Immature natural killer cell (primary cell): ENCODE measurements at regions not wholly inside any gene's neighbourhood (a gene's known extent, or its start where the extent isn't known, plus 50 kb on each side); places are given as distances from the start of the nearest gene placed in this dataset.

Experiments used
- DNase-seq, 3 donors: peaks; one replicate each; pipeline ENCODE4 v3.0.0; 2022; ENCODE audit warnings: mixed read lengths in 1 of 3
- H3K27ac Mint-ChIP-seq, 6 donors: one replicate each; pipeline ENCODE4 v1.8.0; 2020; ENCODE audit warnings: mixed read lengths in 6 of 6, mild to moderate bottlenecking in 5 of 6, inconsistent platforms in 4 of 6, moderate library complexity in 3 of 6
- H3K27me3 Mint-ChIP-seq, 3 donors: one replicate each; pipeline ENCODE4 v1.8.0; 2020 to 2021; ENCODE audit warnings: low read depth in 3 of 3, mild to moderate bottlenecking in 3 of 3, mixed read lengths in 3 of 3, moderate library complexity in 3 of 3, inconsistent platforms in 1 of 3
- H3K36me3 Mint-ChIP-seq, 3 donors: one replicate each; pipeline ENCODE4 v1.8.0; 2020; ENCODE audit warnings: mixed read lengths in 3 of 3, inconsistent platforms in 2 of 3, mild to moderate bottlenecking in 2 of 3
- H3K4me1 Mint-ChIP-seq, 2 donors: one replicate each; pipeline ENCODE4 v1.8.0; 2020; ENCODE audit warnings: inconsistent platforms in 2 of 2, mild to moderate bottlenecking in 2 of 2, mixed read lengths in 2 of 2, moderate library complexity in 1 of 2
- H3K4me3 Mint-ChIP-seq, 5 donors: one replicate each; pipeline ENCODE4 v1.8.0; 2020; ENCODE audit warnings: mild to moderate bottlenecking in 5 of 5, mixed read lengths in 5 of 5, inconsistent platforms in 3 of 5, moderate library complexity in 3 of 5
- H3K9me3 Mint-ChIP-seq, 6 donors: one replicate each; pipeline ENCODE4 v1.8.0; 2020; ENCODE audit warnings: mild to moderate bottlenecking in 6 of 6, mixed read lengths in 6 of 6, inconsistent platforms in 4 of 6, moderate library complexity in 3 of 6

DNA sequence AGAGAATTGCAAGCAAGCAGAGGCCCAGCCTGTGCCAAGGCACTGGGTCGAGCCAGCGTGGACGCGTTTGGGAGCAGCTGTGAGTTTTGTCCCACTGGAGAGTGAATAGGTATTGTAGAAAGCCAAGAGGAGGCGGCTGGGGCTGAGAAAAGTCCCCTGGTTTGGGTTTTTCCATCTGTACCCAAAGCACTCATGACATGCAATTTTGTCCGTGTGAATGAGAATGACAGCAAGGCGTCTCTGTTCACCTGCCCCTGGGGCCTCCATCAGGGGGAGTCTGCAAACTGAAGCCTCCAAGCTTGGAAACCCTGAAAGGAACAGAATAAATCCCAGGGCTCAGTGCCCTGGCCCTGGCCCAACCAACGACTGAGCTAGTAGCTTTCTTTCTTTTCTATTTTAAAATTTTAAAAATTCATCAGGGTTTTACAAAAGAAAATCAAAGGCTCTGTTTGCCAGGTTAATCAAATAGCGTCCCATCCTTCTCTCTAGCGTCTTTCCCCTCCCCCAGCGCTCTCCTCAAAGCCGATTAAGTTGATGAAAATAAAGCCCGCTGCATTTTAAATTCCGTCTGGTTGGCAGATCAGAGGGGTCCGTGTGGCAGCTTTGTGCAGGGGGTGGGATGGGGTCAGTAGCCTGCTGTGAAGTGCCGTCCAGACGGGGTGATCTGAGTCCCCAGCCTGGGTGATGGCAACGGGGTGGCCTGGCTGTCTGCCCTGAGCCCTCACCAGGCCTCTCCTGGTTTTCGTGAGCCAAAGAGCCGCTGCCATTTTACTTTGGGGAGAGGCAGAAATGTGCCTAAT lies 171.0 kb downstream of the KATNIP start:
- Mint-ChIP-seq H3K4me1 (peaks cover 39% of the 10 kb centered on the region in 2 donors), H3K9me3 (no peaks in the 10 kb centered on the region), H3K27ac (peak overlapping the region in 5 of 6 donors; percentile 78 to 89 (median 87)), H3K27me3 (peaks cover 0 to 1% (median 0%) of the 10 kb centered on the region in 3 donors), H3K36me3 (peaks cover 3 to 14% (median 5%) of the 10 kb centered on the region in 3 donors), H3K4me3 (no peak overlapping the region)
- no peak for DNase-seq

DNA sequence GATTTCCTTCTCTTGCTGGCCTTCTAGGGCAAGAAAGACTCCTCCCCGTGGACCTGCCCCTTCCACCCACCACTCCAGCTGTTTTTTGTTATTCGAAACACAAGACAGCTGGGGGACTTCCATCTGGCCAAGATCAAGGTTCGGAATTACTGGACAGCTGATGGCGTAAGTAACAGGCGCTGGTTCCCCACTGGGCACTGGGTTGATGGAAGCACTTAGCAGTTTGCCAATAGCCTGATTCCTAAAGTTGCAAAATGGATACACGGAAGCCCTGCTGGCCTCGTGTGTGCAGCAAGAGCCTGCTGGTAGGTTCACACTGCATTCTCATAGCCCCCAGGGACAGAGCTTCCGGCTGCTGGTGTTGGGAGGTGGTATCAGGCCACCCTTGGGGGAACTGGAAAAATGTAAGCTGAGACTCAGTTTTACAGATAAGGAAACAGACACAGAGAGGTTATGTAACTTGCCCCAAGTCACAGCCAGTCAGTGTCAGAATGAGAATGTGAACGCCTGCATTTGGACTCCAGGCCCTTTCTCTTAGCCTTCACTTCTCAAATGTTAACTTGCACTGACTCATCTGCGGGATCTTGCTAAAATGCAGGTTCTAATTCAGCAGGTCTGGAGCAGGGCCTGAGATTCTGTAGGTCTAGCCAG lies 171.7 kb downstream of the KATNIP start:
- DNase-seq = no peak
- Mint-ChIP-seq H3K27me3 (peaks cover 0 to 1% (median 0%) of the 10 kb centered on the region in 3 donors), H3K9me3 (no peaks in the 10 kb centered on the region), H3K36me3 (peaks cover 5 to 14% (median 6%) of the 10 kb centered on the region in 3 donors), H3K27ac (peak overlapping the region; percentile 78 to 89 (median 86)), H3K4me1 (peaks cover 39% of the 10 kb centered on the region in 2 donors), H3K4me3 (peak overlapping the region; percentile 38 to 76 (median 68))

DNA sequence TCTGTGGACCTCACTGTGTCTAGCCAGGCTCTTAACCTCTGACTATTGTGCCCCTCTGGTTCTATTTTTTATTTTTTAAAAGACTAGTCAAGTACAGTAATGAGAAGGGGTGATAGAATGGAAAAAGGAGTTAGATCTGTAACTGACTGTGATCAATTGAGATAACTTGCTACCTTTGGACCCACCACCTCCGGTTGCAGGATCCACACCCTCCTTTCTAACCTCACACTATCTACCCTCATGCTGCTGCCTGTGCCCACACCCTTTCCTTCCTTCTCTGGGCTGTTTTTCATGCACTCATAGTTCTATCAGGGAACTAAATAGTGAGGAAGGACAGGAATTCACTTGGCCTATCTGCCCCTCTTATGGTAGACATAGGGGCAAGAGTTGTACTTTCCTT lies 172.3 kb downstream of the KATNIP start:
- no peaks in the 10 kb centered on the region for H3K9me3 Mint-ChIP-seq
- DNase-seq = no peak
- H3K27me3 Mint-ChIP-seq = peaks cover 0 to 1% (median 0%) of the 10 kb centered on the region in 3 donors
- H3K4me1 Mint-ChIP-seq = peaks cover 39% of the 10 kb centered on the region in 2 donors
- peaks cover 5 to 15% (median 6%) of the 10 kb centered on the region in 3 donors for H3K36me3 Mint-ChIP-seq
- H3K27ac Mint-ChIP-seq = peak overlapping the region; percentile 78 to 89 (median 86)
- H3K4me3 Mint-ChIP-seq = peak overlapping the region; percentile 38 to 76 (median 68)

DNA sequence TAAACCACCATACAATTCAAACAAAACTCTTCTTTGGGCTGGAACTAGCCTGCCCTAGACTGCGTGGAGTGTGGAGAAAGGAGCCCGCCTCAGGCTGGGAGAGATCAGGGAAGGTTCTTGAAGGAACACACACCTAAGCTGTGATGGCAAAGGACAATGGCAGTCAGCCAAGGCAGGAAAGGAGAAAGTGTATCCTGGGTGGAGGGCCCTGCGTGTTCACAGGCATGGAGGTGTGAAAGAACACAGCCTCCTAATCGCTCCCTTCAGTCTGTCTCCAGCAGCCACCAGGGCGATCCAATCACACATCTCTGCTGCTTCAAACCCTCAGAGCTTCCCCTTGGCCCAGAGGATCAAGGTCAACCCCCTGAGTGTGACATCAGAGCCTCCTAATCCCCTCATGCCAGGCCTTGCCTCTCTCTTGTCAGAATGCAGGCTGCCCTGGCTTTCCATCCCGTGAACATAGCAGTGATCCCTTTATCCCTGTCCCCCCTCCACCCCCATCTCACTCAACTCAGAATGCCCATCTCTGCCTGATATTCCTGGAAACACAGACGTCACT lies 173.0 kb downstream of the KATNIP start:
- peak overlapping the region; percentile 48 to 76 (median 68) for H3K4me3 Mint-ChIP-seq
- no peaks in the 10 kb centered on the region for H3K27me3 Mint-ChIP-seq
- peaks cover 39% of the 10 kb centered on the region in 2 donors for H3K4me1 Mint-ChIP-seq
- DNase-seq = peak in 2 of 3 donors; percentile 3 to 19
- H3K9me3 Mint-ChIP-seq = no peaks in the 10 kb centered on the region
- peak overlapping the region; percentile 78 to 89 (median 86) for H3K27ac Mint-ChIP-seq
- peaks cover 5 to 22% (median 10%) of the 10 kb centered on the region in 3 donors for H3K36me3 Mint-ChIP-seq

DNA sequence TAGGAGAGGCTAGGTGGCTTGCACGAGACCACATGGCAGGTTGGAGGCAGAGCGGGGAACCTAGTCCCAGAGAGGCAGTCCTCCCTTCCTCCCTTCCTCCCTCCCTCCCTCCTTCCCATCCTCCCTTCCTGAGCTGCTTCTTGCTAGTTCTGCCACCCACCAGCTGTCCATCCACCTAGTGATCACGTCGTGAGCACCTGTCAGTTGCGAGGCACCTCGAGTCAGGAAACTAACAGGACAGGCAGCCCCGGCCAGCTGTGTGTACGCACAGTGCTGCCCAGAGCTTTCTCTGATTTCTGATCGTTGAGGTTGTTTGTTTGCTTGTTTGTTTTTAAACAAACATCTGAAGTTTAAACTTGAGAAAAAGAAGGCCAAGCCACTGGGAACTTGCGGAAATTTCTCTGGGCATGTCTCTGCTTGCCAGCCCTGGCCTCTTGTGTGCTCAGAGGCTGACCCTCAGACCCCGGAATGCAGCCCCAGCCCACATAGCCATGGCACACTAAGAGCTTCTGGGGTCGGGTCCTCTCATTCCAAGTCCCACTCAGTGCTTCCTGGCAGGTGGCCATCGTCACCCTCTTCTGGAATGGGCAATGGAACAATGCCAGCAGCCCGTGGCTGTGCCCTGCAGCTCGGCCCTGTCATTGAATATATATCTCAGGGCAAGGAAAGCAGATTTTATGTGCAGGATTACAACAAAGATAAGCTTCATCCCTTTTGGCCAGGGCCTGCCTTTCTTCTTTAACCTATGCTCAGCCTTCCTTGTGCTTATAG lies 174.0 kb downstream of the KATNIP start:
- no peaks in the 10 kb centered on the region for H3K9me3 Mint-ChIP-seq
- DNase-seq = no peak
- H3K27me3 Mint-ChIP-seq = no peaks in the 10 kb centered on the region
- H3K4me3 Mint-ChIP-seq = peak overlapping the region in 4 of 5 donors; percentile 11 to 68 (median 16)
- H3K27ac Mint-ChIP-seq = peak overlapping the region in 5 of 6 donors; percentile 39 to 89 (median 86)
- H3K36me3 Mint-ChIP-seq = peaks cover 5 to 25% (median 9%) of the 10 kb centered on the region in 3 donors
- H3K4me1 Mint-ChIP-seq = peaks cover 39% of the 10 kb centered on the region in 2 donors

DNA sequence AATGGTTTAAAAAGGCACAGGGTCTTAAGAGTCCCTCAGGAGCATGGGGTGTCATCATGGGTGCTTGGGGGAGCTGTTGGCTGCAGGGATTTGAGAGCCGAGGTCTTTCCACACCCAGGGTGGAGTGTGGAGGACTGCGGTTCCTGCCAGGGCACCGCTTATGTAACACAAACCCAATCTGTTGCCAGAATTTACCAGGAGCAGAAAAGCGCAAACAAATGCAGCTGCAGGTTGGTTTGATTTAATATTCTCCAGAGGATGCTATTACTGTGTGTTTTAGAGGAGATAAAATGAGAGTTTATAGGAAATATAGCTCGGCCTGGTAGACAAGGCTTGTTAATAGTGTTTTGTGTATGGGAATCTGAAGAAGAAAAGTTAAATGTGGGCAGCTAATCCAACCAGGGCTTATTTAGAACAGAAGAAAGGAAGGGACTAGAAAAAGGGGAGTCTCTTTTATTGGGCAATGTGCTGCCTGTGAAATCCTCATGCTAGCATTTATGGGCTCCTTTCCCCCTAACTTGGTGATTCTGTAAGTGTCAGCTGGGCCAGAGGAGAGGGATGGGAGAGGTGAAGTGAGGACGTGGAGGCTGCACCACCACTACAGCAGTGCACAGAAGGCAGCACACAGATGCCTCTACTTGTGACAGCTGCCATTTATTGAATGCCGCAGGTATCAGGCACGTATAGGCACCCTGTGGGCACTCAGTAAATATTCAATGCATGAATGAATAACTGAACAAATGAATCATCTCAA lies 174.7 kb downstream of the KATNIP start:
- Mint-ChIP-seq H3K27ac (peak overlapping the region in 4 of 6 donors; percentile 39 to 63 (median 54)), H3K4me3 (peak overlapping the region in 1 of 5 donors; percentile 7), H3K4me1 (peaks cover 46% of the 10 kb centered on the region in 2 donors), H3K9me3 (no peaks in the 10 kb centered on the region), H3K36me3 (peaks cover 11 to 31% (median 13%) of the 10 kb centered on the region in 3 donors), H3K27me3 (no peaks in the 10 kb centered on the region)
- no peak for DNase-seq

DNA sequence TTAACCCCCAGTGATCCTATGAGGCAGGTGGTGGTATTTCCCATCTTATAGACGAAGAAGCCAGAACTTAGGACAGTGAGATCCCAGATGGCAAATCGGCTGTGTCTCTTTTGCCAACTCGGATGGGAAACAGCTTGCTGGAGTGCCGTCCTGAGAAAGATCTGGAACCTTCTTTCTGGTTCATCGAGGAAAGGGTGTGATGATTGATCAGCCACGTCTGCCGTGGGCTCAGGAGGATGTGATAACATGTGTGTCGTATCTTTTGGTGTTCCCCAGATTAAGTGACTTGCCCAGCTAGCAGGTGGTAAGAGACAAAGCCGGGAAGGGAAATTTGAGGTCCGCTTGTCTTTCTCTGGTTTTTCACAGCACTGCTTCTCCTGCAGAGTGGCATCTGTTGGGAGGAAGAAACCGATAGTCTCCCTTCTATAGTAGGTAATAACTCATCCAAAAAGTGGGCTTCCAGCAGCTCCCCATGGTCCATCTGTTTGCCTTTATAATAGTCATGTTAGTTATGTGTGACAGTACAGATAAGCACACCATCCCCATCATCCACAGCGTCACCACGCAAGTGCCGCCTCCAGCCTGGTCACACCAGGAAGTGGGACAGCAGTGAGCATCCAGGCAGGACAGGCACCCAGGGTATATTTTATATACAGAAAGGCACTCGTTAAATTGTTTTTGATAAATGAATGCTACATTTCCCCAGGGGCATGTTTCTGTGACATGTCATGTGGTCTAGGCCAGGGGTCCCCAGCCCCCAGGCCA lies 175.5 kb downstream of the KATNIP start:
- peaks cover 0 to under 1% (median 0%) of the 10 kb centered on the region in 6 donors for H3K9me3 Mint-ChIP-seq
- peaks cover 0 to 2% (median 0%) of the 10 kb centered on the region in 3 donors for H3K27me3 Mint-ChIP-seq
- peak overlapping the region in 1 of 5 donors; percentile 15 for H3K4me3 Mint-ChIP-seq
- H3K4me1 Mint-ChIP-seq = peaks cover 50% of the 10 kb centered on the region in 2 donors
- no peak for DNase-seq
- no peak overlapping the region for H3K27ac Mint-ChIP-seq
- peaks cover 11 to 36% (median 15%) of the 10 kb centered on the region in 3 donors for H3K36me3 Mint-ChIP-seq

DNA sequence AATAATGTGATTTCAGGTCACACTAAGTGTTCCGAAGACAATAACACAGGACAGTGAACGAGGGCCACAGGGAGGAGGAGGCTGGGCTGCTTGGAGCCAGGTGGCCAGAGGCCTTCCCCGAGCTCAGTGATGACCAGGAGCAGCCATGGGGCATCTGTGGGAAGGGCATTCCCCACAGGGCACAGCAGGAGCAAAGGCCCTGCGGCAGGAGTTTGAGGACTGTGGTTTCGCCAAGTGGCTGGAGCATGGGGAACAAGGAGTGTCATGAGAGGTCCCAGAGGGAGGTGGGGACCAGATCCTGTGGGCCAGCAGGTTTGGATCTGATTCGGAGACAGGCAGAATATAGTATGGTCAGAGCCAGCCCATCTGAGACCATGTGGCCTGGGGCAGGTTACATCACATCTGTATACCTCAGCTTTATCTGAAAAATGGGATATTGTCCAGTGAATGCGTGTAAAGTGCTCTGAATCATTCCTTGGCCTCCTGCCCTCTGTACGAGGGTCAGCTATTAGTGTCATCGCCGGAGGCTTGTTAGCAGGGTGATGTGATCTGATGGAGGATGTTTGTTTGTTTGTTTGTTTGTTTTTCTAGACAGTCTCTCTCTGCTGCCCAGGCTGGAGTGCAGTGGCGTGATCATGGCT lies 176.8 kb downstream of the KATNIP start:
- H3K4me3 Mint-ChIP-seq = no peak overlapping the region
- DNase-seq = no peak
- H3K4me1 Mint-ChIP-seq = peaks cover 44% of the 10 kb centered on the region in 2 donors
- peaks cover 0 to 4% (median 0%) of the 10 kb centered on the region in 3 donors for H3K27me3 Mint-ChIP-seq
- H3K9me3 Mint-ChIP-seq = peaks cover 0 to 2% (median 0%) of the 10 kb centered on the region in 6 donors
- H3K27ac Mint-ChIP-seq = peak overlapping the region in 1 of 6 donors; percentile 30
- H3K36me3 Mint-ChIP-seq = peaks cover 15 to 38% (median 15%) of the 10 kb centered on the region in 3 donors

DNA sequence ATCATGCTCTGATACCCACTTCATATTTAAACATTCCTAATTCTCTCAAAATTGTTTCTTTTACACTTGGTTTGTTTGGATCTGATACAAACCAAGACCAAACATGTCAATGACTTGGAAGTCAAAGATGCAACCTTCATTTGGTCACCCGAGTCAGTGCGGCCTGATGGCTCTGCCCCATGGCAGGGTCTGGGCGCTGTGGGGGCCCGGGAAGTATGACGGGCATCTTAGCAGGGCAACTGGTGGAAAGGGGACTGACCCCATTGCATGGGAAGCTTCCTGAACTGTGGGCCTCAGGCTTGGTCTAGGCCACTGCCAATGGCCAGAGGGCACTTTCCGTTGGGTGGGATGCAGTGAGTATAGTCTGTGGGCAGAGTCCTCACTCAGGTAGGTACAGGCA lies 178.0 kb downstream of the KATNIP start:
- H3K36me3 Mint-ChIP-seq = peaks cover 15 to 38% (median 15%) of the 10 kb centered on the region in 3 donors
- DNase-seq = no peak
- peaks cover 0 to 2% (median 0%) of the 10 kb centered on the region in 6 donors for H3K9me3 Mint-ChIP-seq
- peaks cover 0 to 4% (median 0%) of the 10 kb centered on the region in 3 donors for H3K27me3 Mint-ChIP-seq
- no peak overlapping the region for H3K4me3 Mint-ChIP-seq
- H3K27ac Mint-ChIP-seq = no peak overlapping the region
- H3K4me1 Mint-ChIP-seq = peaks cover 32% of the 10 kb centered on the region in 2 donors

DNA sequence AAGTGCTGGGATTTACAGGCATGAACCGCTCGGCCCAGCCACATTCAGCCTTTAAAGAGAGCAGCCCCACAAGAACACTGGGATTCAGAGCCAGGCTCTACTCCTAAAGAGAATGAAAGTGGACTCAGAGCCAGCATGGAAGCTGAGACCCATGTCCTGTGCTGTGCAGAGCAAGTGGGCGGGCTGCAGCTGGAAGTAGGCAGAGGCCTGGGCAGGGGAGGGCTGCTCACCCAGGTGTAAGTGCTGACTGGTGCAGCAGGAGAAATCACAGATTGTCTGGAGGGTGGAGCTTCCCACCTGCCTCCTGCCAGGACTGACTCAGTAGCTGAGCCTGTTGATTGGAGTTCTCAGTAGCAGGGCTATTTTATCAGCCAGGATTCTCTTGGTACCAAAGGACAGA lies 178.7 kb downstream of the KATNIP start:
- Mint-ChIP-seq H3K36me3 (peaks cover 15 to 32% (median 19%) of the 10 kb centered on the region in 3 donors), H3K4me3 (no peak overlapping the region), H3K4me1 (peaks cover 24 to 25% of the 10 kb centered on the region in 2 donors), H3K27ac (no peak overlapping the region), H3K27me3 (peaks cover 0 to 5% (median 0%) of the 10 kb centered on the region in 3 donors), H3K9me3 (peaks cover 0 to 2% (median 0%) of the 10 kb centered on the region in 6 donors)
- no peak for DNase-seq

DNA sequence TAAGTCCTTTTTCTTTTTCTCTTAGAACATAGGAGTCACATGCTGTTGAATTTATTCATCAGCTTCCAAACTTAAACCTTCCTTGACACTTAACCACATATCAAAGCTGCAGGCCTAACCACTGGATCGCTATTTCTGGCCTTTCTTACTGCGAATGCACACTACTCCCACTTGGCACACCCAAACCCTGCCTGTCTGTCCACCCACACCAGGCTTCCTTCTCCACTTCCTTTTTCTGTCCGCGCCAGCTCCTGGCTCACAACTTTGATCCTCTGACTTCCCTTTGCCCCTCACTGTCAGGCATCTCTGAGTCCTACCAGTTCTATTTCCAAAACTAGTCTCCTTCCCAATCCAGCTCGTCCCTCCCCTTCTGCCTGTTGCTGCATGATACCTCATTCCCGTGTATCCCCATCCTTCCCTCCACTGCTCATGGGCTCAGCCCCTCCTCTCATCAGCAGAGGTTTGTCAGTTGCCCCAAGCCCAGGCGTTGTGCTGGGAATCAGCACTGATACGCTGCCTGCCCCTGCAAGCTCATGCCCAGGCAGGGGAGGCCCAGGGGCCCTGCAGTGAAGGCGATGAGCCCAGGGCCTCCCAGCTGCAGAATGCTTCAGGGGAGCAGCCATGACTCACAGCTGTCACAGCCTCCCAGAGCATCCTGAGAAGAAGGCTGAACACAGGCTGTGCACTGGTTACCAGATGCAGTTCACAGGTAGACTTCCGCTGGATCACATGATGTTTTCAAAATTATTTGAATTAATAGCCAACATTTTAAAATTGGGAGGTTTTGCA lies 179.8 kb downstream of the KATNIP start:
- H3K4me1 Mint-ChIP-seq = peaks cover 14 to 15% of the 10 kb centered on the region in 2 donors
- H3K27ac Mint-ChIP-seq = peak overlapping the region in 2 of 6 donors; percentile 48 to 80
- peaks cover 0 to 2% (median 0%) of the 10 kb centered on the region in 6 donors for H3K9me3 Mint-ChIP-seq
- H3K4me3 Mint-ChIP-seq = peak overlapping the region in 1 of 5 donors; percentile 44
- H3K36me3 Mint-ChIP-seq = peaks cover 12 to 28% (median 21%) of the 10 kb centered on the region in 3 donors
- H3K27me3 Mint-ChIP-seq = peaks cover 0 to 5% (median 0%) of the 10 kb centered on the region in 3 donors
- DNase-seq = no peak
